Panc1 (cell line): ENCODE measurements at regions not wholly inside any gene's neighbourhood (a gene's known extent, or its start where the extent isn't known, plus 50 kb on each side); places are given as distances from the start of the nearest gene placed in this dataset.

Source experiments
- ATAC-seq: fragments of 200-7000 bp; cut with Tn5 transposase; 2 replicates; pipeline ENCODE4 v1.9.1; 2020; ENCODE audit warnings: mild to moderate bottlenecking, moderate library complexity
- BruUV-seq: library from RNA; stranded (reverse); fragments of 400-500 nt; replicated peaks from 2 replicates; lab custom pipeline; 2021; lab: Mats Ljungman, UMichigan
- CTCF ChIA-PET: fragments of 300-600 bp; sonication (Branson Sonifier 250); formaldehyde crosslinking; loops from one replicate; lab custom pipeline; 2022; ENCODE audit warnings: antibody characterized with exemption; lab: Charles Lee
- POLR2A ChIA-PET: fragments of 300-600 bp; sonication (Branson Sonifier 250); formaldehyde crosslinking; loops from one replicate; lab custom pipeline; 2022; ENCODE audit warnings: antibody characterized with exemption; lab: Charles Lee
- DNase-seq: peaks from one replicate; pipeline ENCODE4 v3.0.0-alpha.2; 2010; ENCODE audit warnings: low read depth, low spot score
- H3K27ac ChIP-seq: 2 replicates; pipeline ENCODE4 v1.5.1; 2011; ENCODE audit warnings: mild to moderate bottlenecking, low read length, inconsistent platforms
- H3K27me3 ChIP-seq: fragments of 200-500 bp; sonication (Bioruptor generic); 2 replicates; pipeline ENCODE4 v1.6.0; 2014; ENCODE audit warnings: low read length, inconsistent platforms; ENCODE audit not compliant: control insufficient read depth, insufficient read depth
- H3K36me3 ChIP-seq: fragments of 200-500 bp; sonication (Bioruptor generic); 2 replicates; pipeline ENCODE4 v1.5.1; 2014; ENCODE audit warnings: inconsistent platforms, mild to moderate bottlenecking, low read length, moderate library complexity; ENCODE audit not compliant: control insufficient read depth, insufficient read depth
- H3K4me1 ChIP-seq: 2 replicates; pipeline ENCODE4 v1.5.1; 2011; ENCODE audit warnings: inconsistent platforms, mild to moderate bottlenecking, low read length, moderate library complexity; ENCODE audit not compliant: control insufficient read depth, insufficient read depth
- H3K4me3 ChIP-seq, 2 experiments: 2 replicates each; pipeline ENCODE4 v1.5.1; 2011 to 2012; ENCODE audit warnings: low read depth in 2 of 2, low read length in 2 of 2, mild to moderate bottlenecking in 2 of 2, inconsistent platforms in 1 of 2, moderate library complexity in 1 of 2
- H3K9me3 ChIP-seq: fragments of 200-500 bp; sonication (Bioruptor generic); 2 replicates; pipeline ENCODE4 v1.5.1; 2014; ENCODE audit warnings: low read depth, mild to moderate bottlenecking, inconsistent platforms, low read length, moderate library complexity; ENCODE audit not compliant: control insufficient read depth, insufficient read depth
- POLR2AphosphoS5 ChIP-seq: IDR thresholded peaks from 2 replicates; pipeline ENCODE4 v1.6.1; 2012; ENCODE audit warnings: mild to moderate bottlenecking, low read depth, low read length, moderate library complexity
- SIN3A ChIP-seq: IDR thresholded peaks from 2 replicates; pipeline ENCODE4 v1.6.1; 2012; ENCODE audit warnings: low read depth, mild to moderate bottlenecking, low read length, moderate library complexity, borderline replicate concordance; ENCODE audit not compliant: insufficient read depth
- TCF7L2 ChIP-seq: IDR thresholded peaks from 2 replicates; pipeline ENCODE4 v1.6.1; 2011; ENCODE audit warnings: mild to moderate bottlenecking, low read depth, low read length, inconsistent platforms
- in situ Hi-C: cut with HindIII; loops from 2 replicates; pipeline ENCODE4 v1.10.0; 2016; ENCODE audit warnings: low sequenced_read_pairs, low pct_unique_long_range_greater_than_20kb
- intact Hi-C: fragments of 100-400 bp; cut with micrococcal nuclease; formaldehyde crosslinking; loops from one replicate; pipeline ENCODE4 v1.10.0; 2022; ENCODE audit not compliant: unreplicated experiment
- TF ChIP-seq, protein P1 (sequence below), 2 experiments: IDR thresholded peaks; 2 replicates each; pipeline ENCODE4 v1.6.1; 2011 to 2012; ENCODE audit warnings: low read depth in 2 of 2, control low read depth in 1 of 2, low read length in 1 of 2, mild to moderate bottlenecking in 1 of 2, moderate library complexity in 1 of 2; ENCODE audit not compliant: insufficient read depth in 1 of 2
- TF ChIP-seq, protein P2 (sequence below): fragments of 450-650 bp; IDR thresholded peaks from 2 replicates; pipeline ENCODE4 v1.5.1; 2017; ENCODE audit warnings: mild to moderate bottlenecking

DNA sequence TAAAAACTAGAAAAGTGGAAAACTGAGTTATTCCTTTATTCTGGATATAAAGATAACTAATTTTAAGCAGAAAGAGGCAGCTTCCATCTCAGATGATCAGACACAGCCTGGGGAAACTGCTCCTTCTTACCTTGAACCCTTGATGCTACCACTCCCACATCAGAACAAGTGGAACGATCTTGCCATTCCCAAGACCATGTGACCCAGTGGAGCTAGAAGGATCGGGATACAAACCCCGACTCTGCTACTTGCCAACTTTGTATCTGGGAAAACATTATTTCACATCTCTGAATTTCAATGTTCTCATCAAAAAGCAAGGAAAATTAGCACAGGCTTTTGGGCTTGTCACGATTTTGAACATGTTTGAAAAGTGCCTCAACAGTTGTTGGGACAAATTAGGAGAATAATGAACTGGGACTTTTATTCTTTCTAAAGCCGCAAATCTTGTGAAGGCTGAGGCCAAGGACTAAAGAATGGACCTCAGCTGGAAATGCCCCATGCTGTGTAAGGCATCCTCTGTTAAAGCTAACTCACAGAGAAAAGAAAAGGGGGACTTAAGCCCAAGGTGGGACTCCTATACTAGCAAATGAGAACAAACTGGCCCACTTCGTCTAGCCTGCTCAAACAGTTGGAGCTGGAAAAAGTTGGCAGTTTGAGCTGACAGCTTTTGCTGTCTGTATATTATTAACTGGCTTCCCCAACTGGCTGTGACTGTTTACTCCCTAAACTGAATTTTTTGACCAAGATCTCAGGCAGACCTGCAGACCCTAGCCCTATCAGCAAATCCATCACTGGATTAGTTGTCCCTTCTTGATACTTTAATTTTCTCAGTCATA, 552.3 kb downstream of the EFNA5 start:
- TF ChIP-seq TCF7L2 (no peak), POLR2AphosphoS5 (no peak), SIN3A (no peak)
- TF ChIP-seq, protein P1, sequence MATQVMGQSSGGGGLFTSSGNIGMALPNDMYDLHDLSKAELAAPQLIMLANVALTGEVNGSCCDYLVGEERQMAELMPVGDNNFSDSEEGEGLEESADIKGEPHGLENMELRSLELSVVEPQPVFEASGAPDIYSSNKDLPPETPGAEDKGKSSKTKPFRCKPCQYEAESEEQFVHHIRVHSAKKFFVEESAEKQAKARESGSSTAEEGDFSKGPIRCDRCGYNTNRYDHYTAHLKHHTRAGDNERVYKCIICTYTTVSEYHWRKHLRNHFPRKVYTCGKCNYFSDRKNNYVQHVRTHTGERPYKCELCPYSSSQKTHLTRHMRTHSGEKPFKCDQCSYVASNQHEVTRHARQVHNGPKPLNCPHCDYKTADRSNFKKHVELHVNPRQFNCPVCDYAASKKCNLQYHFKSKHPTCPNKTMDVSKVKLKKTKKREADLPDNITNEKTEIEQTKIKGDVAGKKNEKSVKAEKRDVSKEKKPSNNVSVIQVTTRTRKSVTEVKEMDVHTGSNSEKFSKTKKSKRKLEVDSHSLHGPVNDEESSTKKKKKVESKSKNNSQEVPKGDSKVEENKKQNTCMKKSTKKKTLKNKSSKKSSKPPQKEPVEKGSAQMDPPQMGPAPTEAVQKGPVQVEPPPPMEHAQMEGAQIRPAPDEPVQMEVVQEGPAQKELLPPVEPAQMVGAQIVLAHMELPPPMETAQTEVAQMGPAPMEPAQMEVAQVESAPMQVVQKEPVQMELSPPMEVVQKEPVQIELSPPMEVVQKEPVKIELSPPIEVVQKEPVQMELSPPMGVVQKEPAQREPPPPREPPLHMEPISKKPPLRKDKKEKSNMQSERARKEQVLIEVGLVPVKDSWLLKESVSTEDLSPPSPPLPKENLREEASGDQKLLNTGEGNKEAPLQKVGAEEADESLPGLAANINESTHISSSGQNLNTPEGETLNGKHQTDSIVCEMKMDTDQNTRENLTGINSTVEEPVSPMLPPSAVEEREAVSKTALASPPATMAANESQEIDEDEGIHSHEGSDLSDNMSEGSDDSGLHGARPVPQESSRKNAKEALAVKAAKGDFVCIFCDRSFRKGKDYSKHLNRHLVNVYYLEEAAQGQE (IDR thresholded peaks at IDR 0.05; ENCODE audit: insufficient read depth in 1 of 2, low read depth in 2 of 2, low read length in 1 of 2), result no peak
- ChIA-PET CTCF (no interaction called here), POLR2A (interaction anchor here (0.5 kb wide), 1 partner anchor 135 kb away, joined by 11 read pairs; no protein-coding TSS in a partner anchor)
- ATAC-seq, result no peak
- DNase-seq, result no peak
- Histone ChIP-seq H3K4me1 (no peaks in the 10 kb centered on the region), H3K9me3 (no peaks in the 10 kb centered on the region), H3K4me3 (no peak overlapping the region), H3K27me3 (no peaks in the 10 kb centered on the region), H3K36me3 (no peaks in the 10 kb centered on the region), H3K27ac (no peak overlapping the region)
- in situ Hi-C loops (no loop called here), intact Hi-C loops (loop anchor here (10.0 kb wide), 1 partner anchor 556 kb away; the partner anchor contains the start of gene EFNA5)
- BruUV-seq, result no TSS peak

DNA sequence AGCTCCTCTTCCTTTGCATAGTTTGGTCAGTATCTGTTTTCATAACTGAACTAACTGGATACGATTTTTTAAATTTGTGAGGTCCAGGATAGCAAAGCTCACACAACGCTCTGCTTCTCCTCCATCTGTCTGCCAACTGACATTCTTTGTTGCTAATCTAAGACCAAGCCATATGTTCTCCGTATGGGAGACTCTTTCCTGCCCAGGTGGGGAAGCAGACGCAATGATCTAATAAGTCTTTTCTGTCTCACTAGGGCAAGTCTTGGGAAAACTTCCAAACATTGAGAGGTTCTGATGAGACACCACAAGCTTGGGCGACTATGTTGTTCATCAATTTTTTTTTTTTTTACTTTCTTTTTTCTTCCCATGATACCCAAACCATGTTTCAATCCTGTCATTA, 558.5 kb downstream of the EFNA5 start:
- no peaks in the 10 kb centered on the region; the same call in 1 of the 2 replicates for H3K9me3 ChIP-seq
- no peaks in the 10 kb centered on the region for H3K4me1 ChIP-seq
- ChIA-PET POLR2A (no interaction called here), CTCF (no interaction called here)
- ATAC-seq, result no peak
- H3K4me3 ChIP-seq, result no peak overlapping the region
- in situ Hi-C loops, result no loop called here
- TF ChIP-seq POLR2AphosphoS5 (no peak), TCF7L2 (no peak)
- TF ChIP-seq, protein P2, sequence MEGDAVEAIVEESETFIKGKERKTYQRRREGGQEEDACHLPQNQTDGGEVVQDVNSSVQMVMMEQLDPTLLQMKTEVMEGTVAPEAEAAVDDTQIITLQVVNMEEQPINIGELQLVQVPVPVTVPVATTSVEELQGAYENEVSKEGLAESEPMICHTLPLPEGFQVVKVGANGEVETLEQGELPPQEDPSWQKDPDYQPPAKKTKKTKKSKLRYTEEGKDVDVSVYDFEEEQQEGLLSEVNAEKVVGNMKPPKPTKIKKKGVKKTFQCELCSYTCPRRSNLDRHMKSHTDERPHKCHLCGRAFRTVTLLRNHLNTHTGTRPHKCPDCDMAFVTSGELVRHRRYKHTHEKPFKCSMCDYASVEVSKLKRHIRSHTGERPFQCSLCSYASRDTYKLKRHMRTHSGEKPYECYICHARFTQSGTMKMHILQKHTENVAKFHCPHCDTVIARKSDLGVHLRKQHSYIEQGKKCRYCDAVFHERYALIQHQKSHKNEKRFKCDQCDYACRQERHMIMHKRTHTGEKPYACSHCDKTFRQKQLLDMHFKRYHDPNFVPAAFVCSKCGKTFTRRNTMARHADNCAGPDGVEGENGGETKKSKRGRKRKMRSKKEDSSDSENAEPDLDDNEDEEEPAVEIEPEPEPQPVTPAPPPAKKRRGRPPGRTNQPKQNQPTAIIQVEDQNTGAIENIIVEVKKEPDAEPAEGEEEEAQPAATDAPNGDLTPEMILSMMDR, result no peak
- intact Hi-C loops, result loop anchor here (10.0 kb wide), 1 partner anchor 563 kb away; the partner anchor contains the start of gene EFNA5
- no TSS peak for BruUV-seq
- no peaks in the 10 kb centered on the region for H3K27me3 ChIP-seq
- no peak for DNase-seq
- no peak overlapping the region for H3K27ac ChIP-seq
- no peaks in the 10 kb centered on the region for H3K36me3 ChIP-seq
